ENCODE measurements at regions not wholly inside any gene's neighbourhood (a gene's known extent, or its start where the extent isn't known, plus 50 kb on each side); places are given as distances from the start of the nearest gene placed in this dataset.

DNA sequence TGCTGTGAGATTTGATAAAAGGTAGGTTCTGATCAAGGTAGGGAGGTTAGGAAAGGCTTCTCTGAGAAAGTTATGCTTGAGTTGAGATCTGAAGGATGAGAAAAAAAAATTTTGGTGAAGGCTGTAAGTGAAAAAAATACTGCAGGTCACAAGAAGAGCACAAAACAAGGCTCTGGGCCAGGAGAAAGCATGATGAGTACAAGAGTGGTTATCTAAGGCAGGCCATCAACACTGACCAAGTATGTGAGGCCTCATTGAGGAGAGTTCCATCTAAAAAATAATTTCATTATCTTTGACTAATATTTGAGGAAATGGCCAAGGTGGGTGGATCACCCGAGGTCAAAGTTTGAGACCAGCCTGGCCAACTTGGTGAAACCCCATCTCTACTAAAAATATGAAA is 71.6 kb upstream of the SLC4A4 start:
- TF ChIP-seq, protein P1, sequence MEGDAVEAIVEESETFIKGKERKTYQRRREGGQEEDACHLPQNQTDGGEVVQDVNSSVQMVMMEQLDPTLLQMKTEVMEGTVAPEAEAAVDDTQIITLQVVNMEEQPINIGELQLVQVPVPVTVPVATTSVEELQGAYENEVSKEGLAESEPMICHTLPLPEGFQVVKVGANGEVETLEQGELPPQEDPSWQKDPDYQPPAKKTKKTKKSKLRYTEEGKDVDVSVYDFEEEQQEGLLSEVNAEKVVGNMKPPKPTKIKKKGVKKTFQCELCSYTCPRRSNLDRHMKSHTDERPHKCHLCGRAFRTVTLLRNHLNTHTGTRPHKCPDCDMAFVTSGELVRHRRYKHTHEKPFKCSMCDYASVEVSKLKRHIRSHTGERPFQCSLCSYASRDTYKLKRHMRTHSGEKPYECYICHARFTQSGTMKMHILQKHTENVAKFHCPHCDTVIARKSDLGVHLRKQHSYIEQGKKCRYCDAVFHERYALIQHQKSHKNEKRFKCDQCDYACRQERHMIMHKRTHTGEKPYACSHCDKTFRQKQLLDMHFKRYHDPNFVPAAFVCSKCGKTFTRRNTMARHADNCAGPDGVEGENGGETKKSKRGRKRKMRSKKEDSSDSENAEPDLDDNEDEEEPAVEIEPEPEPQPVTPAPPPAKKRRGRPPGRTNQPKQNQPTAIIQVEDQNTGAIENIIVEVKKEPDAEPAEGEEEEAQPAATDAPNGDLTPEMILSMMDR (IDR thresholded peaks at IDR 0.05) = no peak
- no peak for TF ChIP-seq POLR2A (IDR thresholded peaks at IDR 0.05)
